IPS-NIHi7 (cell line): ENCODE measurements at regions not wholly inside any gene's neighbourhood (a gene's known extent, or its start where the extent isn't known, plus 50 kb on each side); places are given as distances from the start of the nearest gene placed in this dataset.

ENCODE experiments used
- DNase-seq: peaks from one replicate; pipeline ENCODE4 v3.0.0; 2012; ENCODE audit warnings: mixed read lengths; ENCODE audit errors: extremely low spot score

- no peak for DNase-seq
Observed at GRCh38 chr1:244948416-244948815, 84.1 kb upstream of the HNRNPU start.

- DNase-seq, result no peak
Observed at GRCh38 chr1:244945109-244945671, 80.8 kb upstream of the HNRNPU start.

GRCh38 chr1:244941121-244941520 is 76.8 kb upstream of the HNRNPU start:
- DNase-seq, result no peak

GRCh38 chr1:244937099-244937498 is 72.8 kb upstream of the HNRNPU start:
- DNase-seq, result no peak

GRCh38 chr1:244920911-244921761 is 56.8 kb upstream of the HNRNPU start:
- no peak for DNase-seq

GRCh38 chr1:244919320-244920282 is 55.3 kb upstream of the HNRNPU start:
- DNase-seq, result no peak

GRCh38 chr1:244918421-244919319 is 54.3 kb upstream of the HNRNPU start:
- DNase-seq, result no peak

- DNase-seq, result no peak
Observed at GRCh38 chr1:244917073-244917670, 52.8 kb upstream of the HNRNPU start.

- no peak for DNase-seq
Observed at GRCh38 chr1:244915736-244916135, 51.4 kb upstream of the HNRNPU start.

- DNase-seq, result no peak
Observed at GRCh38 chr1:244914761-244915160, 50.4 kb upstream of the HNRNPU start.
